DND-41 (cell line): ENCODE measurements at regions not wholly inside any gene's neighbourhood (a gene's known extent, or its start where the extent isn't known, plus 50 kb on each side); places are given as distances from the start of the nearest gene placed in this dataset.

ENCODE experiments used
- ATAC-seq: fragments of 200-7000 bp; cut with Tn5 transposase; 3 replicates; pipeline ENCODE4 v1.9.1; 2021; ENCODE audit warnings: low read depth; ENCODE audit not compliant: insufficient read depth
- DNase-seq: peaks from one replicate; pipeline ENCODE4 v3.0.0-alpha.2; 2020
- H2AFZ ChIP-seq: 2 replicates; pipeline ENCODE4 v1.6.0; 2012; ENCODE audit warnings: low read depth, low read length
- H3K27ac ChIP-seq: 2 replicates; pipeline ENCODE4 v1.5.1; 2012; ENCODE audit warnings: low read length, inconsistent platforms
- H3K27me3 ChIP-seq: fragments of 200-600 bp; sonication (generic); 2 replicates; pipeline ENCODE4 v1.6.0; 2012; ENCODE audit warnings: low read length, mild to moderate bottlenecking, inconsistent platforms; ENCODE audit not compliant: insufficient read depth, poor library complexity
- H3K36me3 ChIP-seq: 2 replicates; pipeline ENCODE4 v1.5.1; 2012; ENCODE audit warnings: low read length, inconsistent platforms; ENCODE audit not compliant: insufficient read depth
- H3K4me1 ChIP-seq: 2 replicates; pipeline ENCODE4 v1.5.1; 2012; ENCODE audit warnings: mild to moderate bottlenecking, low read length; ENCODE audit not compliant: insufficient read depth
- H3K4me2 ChIP-seq: 2 replicates; pipeline ENCODE4 v1.6.0; 2012; ENCODE audit warnings: mild to moderate bottlenecking, moderate library complexity, low read length, inconsistent platforms; ENCODE audit not compliant: insufficient read depth
- H3K4me3 ChIP-seq, 2 experiments: fragments of 200-600 bp in 1 of 2; shearing (Covaris generic) in 1 of 2; 2 replicates each; pipeline ENCODE4 v1.5.1; 2012 to 2016; ENCODE audit warnings: inconsistent platforms in 2 of 2, low read length in 2 of 2, mild to moderate bottlenecking in 2 of 2, low read depth in 1 of 2, moderate library complexity in 1 of 2
- H3K79me2 ChIP-seq: 2 replicates; pipeline ENCODE4 v1.6.0; 2012; ENCODE audit warnings: low read length, inconsistent platforms; ENCODE audit not compliant: insufficient read depth
- H3K9ac ChIP-seq: 2 replicates; pipeline ENCODE4 v1.6.0; 2012; ENCODE audit warnings: low read depth, mild to moderate bottlenecking, inconsistent platforms, low read length, moderate library complexity
- H3K9me3 ChIP-seq: 2 replicates; pipeline ENCODE4 v1.5.1; 2012; ENCODE audit warnings: low read length, moderate library complexity, mild to moderate bottlenecking, inconsistent platforms; ENCODE audit not compliant: insufficient read depth, severe bottlenecking
- H4K20me1 ChIP-seq: 2 replicates; pipeline ENCODE4 v1.6.0; 2012; ENCODE audit warnings: low read length; ENCODE audit not compliant: insufficient read depth
- EZH2 ChIP-seq: IDR thresholded peaks from 3 replicates; pipeline ENCODE4 v1.6.1; 2012; ENCODE audit warnings: borderline replicate concordance, low read depth, mild to moderate bottlenecking, moderate library complexity, low read length, inconsistent platforms; ENCODE audit not compliant: severe bottlenecking
- TF ChIP-seq, protein P1 (sequence below): IDR thresholded peaks from 2 replicates; pipeline ENCODE4 v1.5.1; 2012; ENCODE audit warnings: borderline replicate concordance, low read length, moderate library complexity, mild to moderate bottlenecking; ENCODE audit not compliant: poor library complexity, severe bottlenecking; ENCODE audit errors: extremely low read depth

DNA sequence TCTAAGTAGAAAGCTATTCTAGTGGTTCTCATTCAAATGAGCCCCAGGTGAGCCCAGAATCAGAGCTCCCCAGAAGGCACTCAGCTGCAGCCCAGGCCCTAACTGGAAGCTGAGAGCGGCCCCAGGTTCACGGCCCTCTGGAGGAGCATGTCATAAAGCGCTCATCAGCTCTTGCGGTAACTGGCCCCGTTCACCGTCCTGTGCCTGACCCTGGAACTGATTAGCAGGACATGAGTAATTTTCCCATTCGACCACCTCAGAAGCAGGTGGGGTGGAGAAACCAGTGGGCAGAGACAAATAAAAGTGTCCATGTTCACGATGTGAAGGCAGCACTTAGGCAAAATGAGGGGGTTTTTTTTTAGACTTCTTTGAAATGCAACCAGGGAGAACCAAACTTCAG lies 136.1 kb upstream of the LYZL2 start:
- H3K4me1 ChIP-seq: no peaks in the 10 kb centered on the region
- no peak overlapping the region for H3K4me3 ChIP-seq
- ATAC-seq: no peak
- no peak overlapping the region for H3K4me2 ChIP-seq
- H4K20me1 ChIP-seq: no peaks in the 10 kb centered on the region
- no peaks in the 10 kb centered on the region for H3K27me3 ChIP-seq
- TF ChIP-seq EZH2: no peak
- TF ChIP-seq, protein P1, sequence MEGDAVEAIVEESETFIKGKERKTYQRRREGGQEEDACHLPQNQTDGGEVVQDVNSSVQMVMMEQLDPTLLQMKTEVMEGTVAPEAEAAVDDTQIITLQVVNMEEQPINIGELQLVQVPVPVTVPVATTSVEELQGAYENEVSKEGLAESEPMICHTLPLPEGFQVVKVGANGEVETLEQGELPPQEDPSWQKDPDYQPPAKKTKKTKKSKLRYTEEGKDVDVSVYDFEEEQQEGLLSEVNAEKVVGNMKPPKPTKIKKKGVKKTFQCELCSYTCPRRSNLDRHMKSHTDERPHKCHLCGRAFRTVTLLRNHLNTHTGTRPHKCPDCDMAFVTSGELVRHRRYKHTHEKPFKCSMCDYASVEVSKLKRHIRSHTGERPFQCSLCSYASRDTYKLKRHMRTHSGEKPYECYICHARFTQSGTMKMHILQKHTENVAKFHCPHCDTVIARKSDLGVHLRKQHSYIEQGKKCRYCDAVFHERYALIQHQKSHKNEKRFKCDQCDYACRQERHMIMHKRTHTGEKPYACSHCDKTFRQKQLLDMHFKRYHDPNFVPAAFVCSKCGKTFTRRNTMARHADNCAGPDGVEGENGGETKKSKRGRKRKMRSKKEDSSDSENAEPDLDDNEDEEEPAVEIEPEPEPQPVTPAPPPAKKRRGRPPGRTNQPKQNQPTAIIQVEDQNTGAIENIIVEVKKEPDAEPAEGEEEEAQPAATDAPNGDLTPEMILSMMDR: no peak
- H2AFZ ChIP-seq: no peak overlapping the region
- no peaks in the 10 kb centered on the region for H3K36me3 ChIP-seq
- H3K79me2 ChIP-seq: no peaks in the 10 kb centered on the region
- H3K27ac ChIP-seq: no peak overlapping the region
- peaks cover 11% of the 10 kb centered on the region for H3K9me3 ChIP-seq
- H3K9ac ChIP-seq: no peak overlapping the region
- DNase-seq: no peak

DNA sequence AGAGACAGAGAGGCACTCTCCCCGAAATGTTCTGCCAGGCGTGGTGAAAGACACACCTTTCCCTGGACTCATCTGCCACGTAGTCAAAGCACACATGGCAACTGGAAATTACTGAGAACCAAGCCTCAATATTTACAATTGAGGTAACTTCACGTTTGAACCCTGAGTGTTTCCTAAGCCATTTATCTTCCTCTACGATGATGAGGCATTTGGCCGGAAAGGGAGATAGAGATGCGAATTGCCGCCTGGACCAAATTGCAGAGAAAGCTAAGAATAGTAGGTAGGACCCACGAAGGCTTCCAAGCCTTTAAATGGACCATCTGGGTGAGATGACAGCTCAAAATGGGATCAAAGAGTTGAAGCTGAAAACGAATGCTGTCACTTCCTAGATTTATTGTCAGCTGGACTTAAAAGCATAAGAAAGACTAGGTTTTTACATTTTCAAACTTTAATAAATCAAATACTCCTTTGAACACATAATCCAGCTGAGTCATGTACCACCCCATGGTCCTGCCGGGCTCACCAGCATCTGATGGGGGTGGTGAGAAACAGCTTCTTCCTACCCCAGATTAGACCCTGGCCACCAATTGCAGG lies 135.6 kb upstream of the LYZL2 start:
- H3K9ac ChIP-seq: no peak overlapping the region
- H4K20me1 ChIP-seq: no peaks in the 10 kb centered on the region
- H3K4me1 ChIP-seq: no peaks in the 10 kb centered on the region
- H3K36me3 ChIP-seq: no peaks in the 10 kb centered on the region
- no peaks in the 10 kb centered on the region for H3K79me2 ChIP-seq
- H2AFZ ChIP-seq: no peak overlapping the region
- no peaks in the 10 kb centered on the region for H3K27me3 ChIP-seq
- no peak overlapping the region for H3K27ac ChIP-seq
- ATAC-seq (no peak), DNase-seq (no peak)
- H3K4me2 ChIP-seq: no peak overlapping the region
- TF ChIP-seq, protein P1: no peak
- no peak for TF ChIP-seq EZH2
- H3K9me3 ChIP-seq: peaks cover 6% of the 10 kb centered on the region
- no peak overlapping the region for H3K4me3 ChIP-seq

DNA sequence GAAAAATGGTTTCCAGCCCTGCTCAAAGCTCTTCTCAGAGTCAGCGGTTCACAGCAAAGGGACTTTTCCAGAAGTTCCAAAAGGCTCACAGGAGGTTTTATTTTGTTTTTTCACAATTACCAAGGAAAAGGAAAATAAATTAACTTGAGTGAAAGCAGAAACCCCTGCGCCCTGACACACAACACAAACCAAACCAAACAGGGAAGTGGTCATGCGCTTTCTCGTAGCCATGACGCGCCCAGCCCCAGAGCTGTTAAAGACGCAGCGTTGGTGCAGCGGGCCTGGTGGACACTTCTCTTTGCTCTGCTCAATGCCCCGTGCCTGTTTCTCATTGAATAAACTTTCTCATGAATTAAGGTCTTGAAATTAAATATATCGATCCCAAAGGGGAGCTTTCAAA lies 134.4 kb upstream of the LYZL2 start:
- Histone ChIP-seq H3K4me3 (no peak overlapping the region), H3K27me3 (no peaks in the 10 kb centered on the region), H3K9ac (no peak overlapping the region), H2AFZ (no peak overlapping the region), H3K27ac (no peak overlapping the region), H4K20me1 (no peaks in the 10 kb centered on the region), H3K4me1 (no peaks in the 10 kb centered on the region), H3K4me2 (no peak overlapping the region), H3K36me3 (no peaks in the 10 kb centered on the region), H3K79me2 (no peaks in the 10 kb centered on the region), H3K9me3 (no peaks in the 10 kb centered on the region)
- TF ChIP-seq, protein P1: no peak
- TF ChIP-seq EZH2: no peak
- DNase-seq (no peak), ATAC-seq (no peak)

DNA sequence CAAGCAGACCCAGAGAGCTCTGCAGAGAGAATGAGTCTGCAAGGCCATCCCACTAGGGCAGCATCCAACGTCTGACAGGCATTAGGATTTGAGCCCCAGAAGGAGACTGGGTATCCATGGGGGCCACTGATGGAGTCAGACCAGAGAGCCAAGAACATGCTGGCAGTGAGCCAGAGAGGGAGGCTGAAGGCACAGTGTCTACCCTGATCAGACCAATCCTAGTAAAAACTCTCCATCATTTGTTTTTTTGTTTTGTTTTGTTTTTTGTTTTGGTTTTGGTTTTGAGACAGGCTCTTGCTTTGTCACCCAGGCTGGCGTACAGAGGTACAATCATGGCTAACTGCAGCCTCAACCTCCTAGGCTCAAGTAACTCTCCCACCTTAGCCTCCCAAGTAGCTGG lies 133.1 kb upstream of the LYZL2 start:
- Histone ChIP-seq H3K9me3 (no peaks in the 10 kb centered on the region), H3K36me3 (no peaks in the 10 kb centered on the region), H3K79me2 (no peaks in the 10 kb centered on the region), H2AFZ (no peak overlapping the region), H3K4me3 (no peak overlapping the region), H4K20me1 (no peaks in the 10 kb centered on the region), H3K4me1 (no peaks in the 10 kb centered on the region), H3K27me3 (no peaks in the 10 kb centered on the region), H3K4me2 (no peak overlapping the region), H3K9ac (no peak overlapping the region), H3K27ac (no peak overlapping the region)
- no peak for DNase-seq
- TF ChIP-seq, protein P1: no peak
- no peak for TF ChIP-seq EZH2
- no peak for ATAC-seq
